GM06990 (cell line): ENCODE measurements at regions not wholly inside any gene's neighbourhood (a gene's known extent, or its start where the extent isn't known, plus 50 kb on each side); places are given as distances from the start of the nearest gene placed in this dataset.

ENCODE experiments used
- DNase-seq: peaks from one replicate; pipeline ENCODE4 v3.0.0-alpha.2; 2011; ENCODE audit not compliant: insufficient read length; ENCODE audit errors: extremely low read depth
- H3K27me3 ChIP-seq: replicated peaks from 2 replicates; pipeline ENCODE4 v1.6.0; 2011; ENCODE audit warnings: low read length; ENCODE audit not compliant: control insufficient read depth, insufficient read depth
- H3K36me3 ChIP-seq: 2 replicates; pipeline ENCODE4 v1.5.1; 2011; ENCODE audit warnings: low read length; ENCODE audit not compliant: control insufficient read depth, insufficient read depth
- H3K4me3 ChIP-seq: replicated peaks from 2 replicates; pipeline ENCODE4 v1.5.1; 2011; ENCODE audit warnings: low read depth, mild to moderate bottlenecking, control low read depth, low read length
- TF ChIP-seq, protein P1 (sequence below): IDR thresholded peaks from 2 replicates; pipeline ENCODE4 v1.5.1; 2011; ENCODE audit warnings: low read length, control low read depth, mild to moderate bottlenecking, inconsistent platforms; ENCODE audit not compliant: insufficient read depth, poor library complexity, severe bottlenecking

DNA sequence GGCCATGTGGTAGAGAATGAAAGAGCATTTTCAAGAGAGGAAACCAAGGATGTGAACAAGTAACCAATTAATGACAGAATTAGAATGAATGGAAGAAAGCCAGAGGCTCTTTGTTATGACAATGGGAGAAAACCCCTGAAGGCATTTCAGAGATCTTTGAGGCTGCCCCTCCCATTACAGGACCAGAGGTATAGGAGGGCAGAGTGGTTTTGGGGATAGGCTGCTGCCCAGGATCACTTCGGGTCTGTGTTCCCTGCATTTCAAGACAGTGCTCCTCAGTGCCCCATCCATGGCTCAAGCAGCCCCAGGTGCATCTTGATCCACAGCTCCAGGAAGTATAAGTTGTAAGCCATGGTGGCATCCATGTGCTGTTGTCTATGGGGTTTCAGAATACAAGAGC, 124.0 kb upstream of the HPF1 start:
- no peaks in the 10 kb centered on the region for H3K36me3 ChIP-seq
- no peaks in the 10 kb centered on the region for H3K27me3 ChIP-seq
- no peak for DNase-seq
- no peak overlapping the region for H3K4me3 ChIP-seq
- TF ChIP-seq, protein P1, sequence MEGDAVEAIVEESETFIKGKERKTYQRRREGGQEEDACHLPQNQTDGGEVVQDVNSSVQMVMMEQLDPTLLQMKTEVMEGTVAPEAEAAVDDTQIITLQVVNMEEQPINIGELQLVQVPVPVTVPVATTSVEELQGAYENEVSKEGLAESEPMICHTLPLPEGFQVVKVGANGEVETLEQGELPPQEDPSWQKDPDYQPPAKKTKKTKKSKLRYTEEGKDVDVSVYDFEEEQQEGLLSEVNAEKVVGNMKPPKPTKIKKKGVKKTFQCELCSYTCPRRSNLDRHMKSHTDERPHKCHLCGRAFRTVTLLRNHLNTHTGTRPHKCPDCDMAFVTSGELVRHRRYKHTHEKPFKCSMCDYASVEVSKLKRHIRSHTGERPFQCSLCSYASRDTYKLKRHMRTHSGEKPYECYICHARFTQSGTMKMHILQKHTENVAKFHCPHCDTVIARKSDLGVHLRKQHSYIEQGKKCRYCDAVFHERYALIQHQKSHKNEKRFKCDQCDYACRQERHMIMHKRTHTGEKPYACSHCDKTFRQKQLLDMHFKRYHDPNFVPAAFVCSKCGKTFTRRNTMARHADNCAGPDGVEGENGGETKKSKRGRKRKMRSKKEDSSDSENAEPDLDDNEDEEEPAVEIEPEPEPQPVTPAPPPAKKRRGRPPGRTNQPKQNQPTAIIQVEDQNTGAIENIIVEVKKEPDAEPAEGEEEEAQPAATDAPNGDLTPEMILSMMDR: no peak

DNA sequence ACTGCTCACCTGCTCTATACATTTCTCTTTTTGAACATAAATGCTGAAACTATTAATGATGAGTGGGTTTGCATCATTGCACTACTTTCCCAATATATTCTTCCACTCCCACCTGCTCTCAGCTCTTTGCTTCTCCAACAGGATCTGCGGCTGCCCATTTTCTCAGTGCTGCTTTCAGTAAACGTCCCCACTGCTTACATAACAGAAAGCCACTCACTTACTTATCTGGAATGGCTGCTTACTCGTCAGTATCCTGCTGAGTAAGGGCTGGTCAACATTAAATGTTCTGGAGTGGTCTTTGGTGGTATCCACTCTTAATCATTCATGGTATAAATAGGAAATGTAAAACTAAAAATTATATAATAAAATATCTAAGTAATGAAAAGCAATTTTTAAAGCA, 112.8 kb upstream of the HPF1 start:
- TF ChIP-seq, protein P1: no peak
- Histone ChIP-seq H3K36me3 (no peaks in the 10 kb centered on the region), H3K27me3 (no peaks in the 10 kb centered on the region), H3K4me3 (no peak overlapping the region)
- DNase-seq: no peak

DNA sequence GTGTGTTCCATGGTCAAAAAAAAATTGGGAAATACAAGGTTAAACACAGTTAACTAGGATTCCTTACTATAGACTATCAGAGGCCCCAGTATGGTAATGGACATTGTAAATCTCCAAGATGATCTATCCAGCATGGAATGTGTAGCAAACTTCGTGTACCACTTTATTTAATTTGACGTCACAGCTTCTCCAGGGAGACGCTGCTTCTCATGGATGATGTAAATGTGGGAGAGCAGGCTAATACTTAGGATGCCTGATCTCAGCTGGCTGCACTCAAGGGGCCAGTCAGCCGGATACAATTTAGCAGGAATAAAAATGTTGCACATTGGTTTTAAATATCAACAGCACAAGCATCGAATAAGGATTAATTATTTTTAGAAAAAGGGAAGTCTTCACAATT, 111.7 kb upstream of the HPF1 start:
- DNase-seq: no peak
- TF ChIP-seq, protein P1: no peak
- Histone ChIP-seq H3K27me3 (no peaks in the 10 kb centered on the region), H3K36me3 (no peaks in the 10 kb centered on the region), H3K4me3 (no peak overlapping the region)

DNA sequence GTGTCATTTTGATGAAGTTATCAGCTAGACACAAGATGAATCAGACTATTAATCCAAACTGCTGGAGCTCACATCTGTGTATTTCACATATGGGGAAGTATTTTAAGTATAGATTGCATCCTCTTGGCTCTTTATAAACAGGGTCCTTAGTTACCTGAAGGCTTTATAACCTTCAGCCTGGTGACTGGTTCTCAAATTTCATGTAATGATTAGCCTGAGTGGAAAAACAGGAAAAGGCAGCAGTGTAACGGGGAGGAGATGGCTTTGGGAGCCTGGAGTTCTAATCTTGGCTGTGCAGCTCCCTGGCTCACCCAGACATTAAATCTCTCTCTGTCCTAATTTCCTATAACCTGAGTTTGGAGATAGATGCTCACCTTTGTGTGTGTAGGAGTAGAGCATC, 103.8 kb upstream of the HPF1 start:
- Histone ChIP-seq H3K4me3 (no peak overlapping the region), H3K27me3 (no peaks in the 10 kb centered on the region), H3K36me3 (no peaks in the 10 kb centered on the region)
- DNase-seq: no peak
- TF ChIP-seq, protein P1: no peak

DNA sequence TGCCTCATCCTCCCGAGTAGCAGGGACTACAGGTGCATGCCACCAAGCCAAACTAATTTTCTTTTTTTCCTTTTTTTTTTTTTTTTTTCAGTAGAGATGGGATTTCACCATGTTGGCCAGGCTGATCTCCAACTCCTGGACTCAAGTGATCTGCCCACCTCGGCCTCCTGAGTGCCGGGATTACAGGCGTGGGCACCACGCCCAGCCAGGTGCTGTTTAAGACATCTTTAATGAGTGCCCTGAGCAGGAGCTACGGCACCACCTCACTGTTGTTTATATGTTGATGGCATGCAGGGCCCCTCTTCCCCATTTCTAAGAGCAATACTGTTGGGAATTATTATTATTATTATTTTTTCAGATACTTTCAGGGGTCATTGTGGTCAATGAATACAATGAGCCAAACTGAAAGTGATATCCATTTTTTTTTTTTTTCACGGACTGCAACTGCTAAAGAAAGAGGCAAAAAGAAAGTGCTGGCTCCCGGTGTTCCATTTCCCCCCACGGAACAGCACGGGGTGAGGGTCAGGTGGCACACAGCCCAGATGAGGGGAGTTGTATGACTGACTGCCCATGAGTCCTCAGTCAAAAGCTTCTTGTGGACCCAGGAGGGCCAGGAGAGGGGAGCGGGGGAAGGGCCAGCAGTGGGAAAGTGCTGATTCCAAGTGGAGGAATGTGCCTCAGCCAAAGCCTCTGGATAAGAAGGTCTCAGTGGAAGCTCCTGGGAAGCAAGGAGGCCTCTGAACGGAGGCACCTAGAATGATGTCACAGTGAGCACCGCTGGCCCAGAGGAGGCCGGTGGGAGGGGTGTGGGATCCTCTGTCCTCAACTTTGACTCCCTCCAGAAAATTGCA, 101.8 kb upstream of the HPF1 start:
- H3K4me3 ChIP-seq: no peak overlapping the region
- H3K36me3 ChIP-seq: no peaks in the 10 kb centered on the region
- TF ChIP-seq, protein P1: no peak
- no peak for DNase-seq
- no peaks in the 10 kb centered on the region for H3K27me3 ChIP-seq

DNA sequence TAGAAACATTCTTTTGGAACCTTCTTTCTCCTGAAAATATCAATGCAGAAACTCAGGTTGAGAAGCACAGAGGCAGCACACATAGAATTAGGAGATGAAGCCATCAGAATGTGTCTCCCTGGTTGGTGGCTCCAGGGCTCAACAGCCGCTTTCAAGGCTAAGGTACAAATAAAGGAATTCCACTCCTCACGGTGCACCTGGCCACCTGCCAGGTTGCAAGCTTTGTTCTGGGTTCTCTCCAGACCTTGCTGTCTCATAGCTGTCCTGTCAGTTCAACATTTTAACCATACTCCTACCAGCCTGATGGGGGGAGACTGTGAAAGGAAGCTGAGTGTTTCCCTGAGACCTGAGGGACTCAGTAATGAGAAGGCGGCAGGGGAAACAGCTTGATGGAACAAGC, 96.3 kb upstream of the HPF1 start:
- TF ChIP-seq, protein P1: no peak
- Histone ChIP-seq H3K4me3 (no peak overlapping the region), H3K27me3 (no peaks in the 10 kb centered on the region), H3K36me3 (no peaks in the 10 kb centered on the region)
- no peak for DNase-seq
